ENCODE measurements at regions not wholly inside any gene's neighbourhood (a gene's known extent, or its start where the extent isn't known, plus 50 kb on each side); places are given as distances from the start of the nearest gene placed in this dataset.

- DNase-seq (ENCODE audit: low spot score) (no peak), ATAC-seq (ENCODE audit: low read depth) (no peak)
- Histone ChIP-seq H3K4me3 (ENCODE audit: severe bottlenecking) (no peak overlapping the region), H3K27ac (ENCODE audit: poor library complexity, severe bottlenecking) (no peak overlapping the region), H3K9me3 (ENCODE audit: severe bottlenecking) (no peaks in the 10 kb centered on the region), H3K27me3 (ENCODE audit: insufficient read depth, poor library complexity, severe bottlenecking) (no peaks in the 10 kb centered on the region), H3K36me3 (ENCODE audit: low read depth) (no peaks in the 10 kb centered on the region), H3K4me1 (ENCODE audit: insufficient read depth, poor library complexity, severe bottlenecking) (no peaks in the 10 kb centered on the region)
- no peak for TF ChIP-seq CTCF (IDR thresholded peaks at IDR 0.05; ENCODE audit: poor library complexity, severe bottlenecking)
These were observed 377.9 kb upstream of the TNC start for GRCh38 chr9:115495836-115496235.

- ATAC-seq (ENCODE audit: low read depth) (peak; percentile 98), DNase-seq (ENCODE audit: low spot score) (no peak)
- H3K27ac ChIP-seq (ENCODE audit: poor library complexity, severe bottlenecking): no peak overlapping the region
- H3K4me3 ChIP-seq (ENCODE audit: severe bottlenecking): no peak overlapping the region
- no peak for TF ChIP-seq CTCF (IDR thresholded peaks at IDR 0.05; ENCODE audit: poor library complexity, severe bottlenecking)
- no peaks in the 10 kb centered on the region for H3K36me3 ChIP-seq (ENCODE audit: low read depth)
- H3K27me3 ChIP-seq (ENCODE audit: insufficient read depth, poor library complexity, severe bottlenecking): no peaks in the 10 kb centered on the region
- no peaks in the 10 kb centered on the region for H3K4me1 ChIP-seq (ENCODE audit: insufficient read depth, poor library complexity, severe bottlenecking)
- H3K9me3 ChIP-seq (ENCODE audit: severe bottlenecking): no peaks in the 10 kb centered on the region
These were observed 380.3 kb upstream of the TNC start for GRCh38 chr9:115498303-115498702.

GRCh38 chr9:115507148-115507547 lies 389.2 kb upstream of the TNC start:
- ATAC-seq (ENCODE audit: low read depth) (no peak), DNase-seq (ENCODE audit: low spot score) (no peak)
- Histone ChIP-seq H3K27me3 (ENCODE audit: insufficient read depth, poor library complexity, severe bottlenecking) (no peaks in the 10 kb centered on the region), H3K4me1 (ENCODE audit: insufficient read depth, poor library complexity, severe bottlenecking) (no peaks in the 10 kb centered on the region), H3K36me3 (ENCODE audit: low read depth) (no peaks in the 10 kb centered on the region; the same call in 1 of the 2 replicates), H3K4me3 (ENCODE audit: severe bottlenecking) (no peak overlapping the region), H3K9me3 (ENCODE audit: severe bottlenecking) (no peaks in the 10 kb centered on the region), H3K27ac (ENCODE audit: poor library complexity, severe bottlenecking) (no peak overlapping the region)
- TF ChIP-seq CTCF (IDR thresholded peaks at IDR 0.05; ENCODE audit: poor library complexity, severe bottlenecking): no peak

DNA sequence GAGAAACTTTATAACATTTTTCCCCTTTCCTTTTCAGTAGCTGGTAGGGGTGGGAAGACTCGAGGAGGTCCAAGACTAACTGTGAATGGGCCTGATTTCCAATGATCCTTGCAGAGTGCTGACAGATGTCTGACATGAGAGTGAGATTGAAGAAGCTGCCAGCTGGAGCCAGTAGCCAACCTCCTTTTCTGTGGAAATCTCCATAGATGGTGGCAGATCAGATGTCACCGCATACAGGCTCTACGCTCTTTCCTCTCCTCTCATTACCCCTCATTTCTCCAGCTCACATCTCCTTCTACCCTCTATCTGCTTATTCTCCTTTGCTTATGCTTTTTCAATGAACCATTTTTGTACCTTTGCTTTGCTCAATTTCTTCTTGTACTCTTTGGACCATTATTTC lies 395.2 kb upstream of the TNC start:
- no peaks in the 10 kb centered on the region for H3K4me1 ChIP-seq (ENCODE audit: insufficient read depth, poor library complexity, severe bottlenecking)
- H3K36me3 ChIP-seq (ENCODE audit: low read depth): no peaks in the 10 kb centered on the region
- H3K4me3 ChIP-seq (ENCODE audit: severe bottlenecking): no peak overlapping the region
- H3K9me3 ChIP-seq (ENCODE audit: severe bottlenecking): no peaks in the 10 kb centered on the region
- no peaks in the 10 kb centered on the region for H3K27me3 ChIP-seq (ENCODE audit: insufficient read depth, poor library complexity, severe bottlenecking)
- DNase-seq (ENCODE audit: low spot score): no peak
- TF ChIP-seq CTCF (IDR thresholded peaks at IDR 0.05; ENCODE audit: poor library complexity, severe bottlenecking): no peak
- ATAC-seq (ENCODE audit: low read depth): no peak
- H3K27ac ChIP-seq (ENCODE audit: poor library complexity, severe bottlenecking): no peak overlapping the region

- H3K27me3 ChIP-seq (ENCODE audit: insufficient read depth, poor library complexity, severe bottlenecking): no peaks in the 10 kb centered on the region
- no peak for DNase-seq (ENCODE audit: low spot score)
- ATAC-seq (ENCODE audit: low read depth): no peak
- no peaks in the 10 kb centered on the region for H3K9me3 ChIP-seq (ENCODE audit: severe bottlenecking)
- H3K36me3 ChIP-seq (ENCODE audit: low read depth): no peaks in the 10 kb centered on the region
- no peak overlapping the region for H3K27ac ChIP-seq (ENCODE audit: poor library complexity, severe bottlenecking)
- no peak overlapping the region for H3K4me3 ChIP-seq (ENCODE audit: severe bottlenecking)
- H3K4me1 ChIP-seq (ENCODE audit: insufficient read depth, poor library complexity, severe bottlenecking): no peaks in the 10 kb centered on the region
- TF ChIP-seq CTCF (IDR thresholded peaks at IDR 0.05; ENCODE audit: poor library complexity, severe bottlenecking): no peak
These were observed 396.5 kb upstream of the TNC start for GRCh38 chr9:115514454-115514853.
